ENCODE measurements at regions not wholly inside any gene's neighbourhood (a gene's known extent, or its start where the extent isn't known, plus 50 kb on each side); places are given as distances from the start of the nearest gene placed in this dataset.

- ChIA-PET POLR2A (no interaction called here), CTCF (no interaction called here)
- no peak for TF ChIP-seq CTCF (IDR thresholded peaks at IDR 0.05; ENCODE audit: insufficient read depth, low read length, missing control alignments)
- no peak overlapping the region for H3K4me3 ChIP-seq (ENCODE audit: low read depth, low read length)
- no peak for DNase-seq (ENCODE audit: low read depth, low spot score)
These were observed 196.6 kb downstream of the PLK2 start for GRCh38 chr5:58263296-58263695.

GRCh38 chr5:58262226-58262625, 197.7 kb downstream of the PLK2 start:
- no peak for DNase-seq (ENCODE audit: low read depth, low spot score)
- TF ChIP-seq CTCF (IDR thresholded peaks at IDR 0.05; ENCODE audit: insufficient read depth, low read length, missing control alignments) = no peak
- ChIA-PET POLR2A (interaction anchor here (0.8 kb wide), 1 partner anchor 197 kb away, joined by 3 read pairs; no protein-coding TSS in a partner anchor), CTCF (no interaction called here)
- no peak overlapping the region for H3K4me3 ChIP-seq (ENCODE audit: low read depth, low read length)

GRCh38 chr5:58261605-58262004, 198.3 kb downstream of the PLK2 start:
- H3K4me3 ChIP-seq (ENCODE audit: low read depth, low read length) = no peak overlapping the region
- ChIA-PET POLR2A (interaction anchor here (0.8 kb wide), 1 partner anchor 197 kb away, joined by 3 read pairs; no protein-coding TSS in a partner anchor), CTCF (no interaction called here)
- no peak for DNase-seq (ENCODE audit: low read depth, low spot score)
- TF ChIP-seq CTCF (IDR thresholded peaks at IDR 0.05; ENCODE audit: insufficient read depth, low read length, missing control alignments) = no peak

GRCh38 chr5:58260243-58260642, 199.6 kb downstream of the PLK2 start:
- no peak for TF ChIP-seq CTCF (IDR thresholded peaks at IDR 0.05; ENCODE audit: insufficient read depth, low read length, missing control alignments)
- POLR2A ChIA-PET = no interaction called here
- DNase-seq (ENCODE audit: low read depth, low spot score) = no peak
- H3K4me3 ChIP-seq (ENCODE audit: low read depth, low read length) = no peak overlapping the region
- CTCF ChIA-PET = interaction anchor here (1.1 to 1.6 kb wide), 4 partner anchors 11 to 482 kb away, joined by 3 to 9 read pairs (median 4); no protein-coding TSS in a partner anchor

- CTCF ChIA-PET = interaction anchor here (0.7 to 1.6 kb wide), 5 partner anchors 12 to 481 kb away, joined by 3 to 9 read pairs (median 3); no protein-coding TSS in a partner anchor
- no peak for TF ChIP-seq CTCF (IDR thresholded peaks at IDR 0.05; ENCODE audit: insufficient read depth, low read length, missing control alignments)
- H3K4me3 ChIP-seq (ENCODE audit: low read depth, low read length) = peak overlapping the region; percentile 19
- POLR2A ChIA-PET = interaction anchor here (0.6 kb wide), 1 partner anchor 199 kb away, joined by 4 read pairs; no protein-coding TSS in a partner anchor
- peak; percentile 87 for DNase-seq (ENCODE audit: low read depth, low spot score)
These were observed 200.2 kb downstream of the PLK2 start for GRCh38 chr5:58259685-58260152.

GRCh38 chr5:58258984-58259684, 200.8 kb downstream of the PLK2 start:
- no peak for TF ChIP-seq CTCF (IDR thresholded peaks at IDR 0.05; ENCODE audit: insufficient read depth, low read length, missing control alignments)
- ChIA-PET CTCF (interaction anchor here (0.7 to 1.6 kb wide), 3 partner anchors 153 to 480 kb away, joined by 3 to 9 read pairs (median 5); no protein-coding TSS in a partner anchor), POLR2A (interaction anchor here (0.6 kb wide), 1 partner anchor 199 kb away, joined by 4 read pairs; no protein-coding TSS in a partner anchor)
- no peak overlapping the region for H3K4me3 ChIP-seq (ENCODE audit: low read depth, low read length)
- no peak for DNase-seq (ENCODE audit: low read depth, low spot score)

All from AG04449 (cell line).